HCT116 (cell line): ENCODE measurements at regions not wholly inside any gene's neighbourhood (a gene's known extent, or its start where the extent isn't known, plus 50 kb on each side); places are given as distances from the start of the nearest gene placed in this dataset.

ENCODE experiments used
- ATAC-seq: fragments of 200-7000 bp; cut with Tn5 transposase; 2 replicates; pipeline ENCODE4 v1.9.1; 2020; ENCODE audit warnings: mild to moderate bottlenecking, moderate library complexity
- BruUV-seq: library from RNA; stranded (reverse); fragments of 400-500 nt; replicated peaks from 2 replicates; lab custom pipeline; 2021; lab: Mats Ljungman, UMichigan
- CTCF ChIA-PET: fragments of 300-600 bp; sonication (Branson Sonifier 250); formaldehyde crosslinking; loops from one replicate; lab custom pipeline; 2021; ENCODE audit warnings: antibody characterized with exemption; lab: Charles Lee
- POLR2A ChIA-PET: fragments of 300-600, 350-600 bp; sonication (Branson Sonifier 250); formaldehyde crosslinking; loops from one replicate; lab custom pipeline; 2021; ENCODE audit warnings: antibody characterized with exemption; lab: Charles Lee
- RAD21 ChIA-PET, 2 experiments: fragments of 300-600 bp; sonication (Branson Sonifier 250); formaldehyde crosslinking; loops; one replicate each; lab custom pipeline; 2023; ENCODE audit warnings: low total read pairs in 2 of 2; ENCODE audit not compliant: uncharacterized antibody in 2 of 2, unreplicated experiment in 2 of 2, low non-redundant PET in 1 of 2; lab: Charles Lee
- DNase-seq: peaks from one replicate; pipeline ENCODE4 v3.0.0-alpha.2; 2010; ENCODE audit warnings: low read depth, low spot score
- H2AFZ ChIP-seq: fragments of 200-600 bp; shearing (Covaris generic), sonication (generic); 2 replicates; pipeline ENCODE4 v1.6.1; 2017; ENCODE audit warnings: low read depth, mixed run types, mixed read lengths, antibody characterized with exemption, low read length; ENCODE audit not compliant: poor library complexity, severe bottlenecking
- H3K27ac ChIP-seq: 2 replicates; pipeline ENCODE4 v1.5.1; 2012; ENCODE audit warnings: low read depth, low read length
- H3K27me3 ChIP-seq: fragments of 200-600 bp; sonication (generic); 2 replicates; pipeline ENCODE4 v1.6.1; 2016; ENCODE audit warnings: mixed run types, low read length, mixed read lengths; ENCODE audit not compliant: insufficient read depth
- H3K36me3 ChIP-seq, 2 experiments: fragments of 200-500 bp in 1 of 2; fragments of 200-600 bp in 1 of 2; sonication (Bioruptor generic) in 1 of 2; sonication (generic) in 1 of 2; 2 replicates each; pipeline versions ENCODE4 v1.5.1 to v1.6.1; 2014 to 2016; ENCODE audit warnings: low read length in 2 of 2, inconsistent platforms in 1 of 2, mixed read lengths in 1 of 2, mixed run types in 1 of 2; ENCODE audit not compliant: insufficient read depth in 2 of 2, control insufficient read depth in 1 of 2
- H3K4me1 ChIP-seq, 2 experiments: fragments of 200-600 bp in 1 of 2; sonication (generic) in 1 of 2; 2 replicates each; pipeline versions ENCODE4 v1.5.1 to v1.6.1; 2012 to 2017; ENCODE audit warnings: low read length in 2 of 2, inconsistent platforms in 1 of 2, mild to moderate bottlenecking in 1 of 2, mixed read lengths in 1 of 2, mixed run types in 1 of 2, moderate library complexity in 1 of 2; ENCODE audit not compliant: insufficient read depth in 2 of 2, control insufficient read depth in 1 of 2
- H3K4me2 ChIP-seq: fragments of 200-600 bp; sonication (generic); 2 replicates; pipeline ENCODE4 v1.6.1; 2017; ENCODE audit warnings: mixed run types, low read length, mixed read lengths
- H3K4me3 ChIP-seq, 2 experiments: fragments of 200-600 bp in 1 of 2; sonication (generic) in 1 of 2; replicated peaks in 1 of 2; 2 replicates each; pipeline ENCODE4 v1.5.1; 2011 to 2016; ENCODE audit warnings: low read length in 2 of 2, control low read depth in 1 of 2, low read depth in 1 of 2, mild to moderate bottlenecking in 1 of 2, mixed read lengths in 1 of 2, mixed run types in 1 of 2
- H3K79me2 ChIP-seq: fragments of 200-600 bp; sonication (generic); 2 replicates; pipeline ENCODE4 v1.6.1; 2017; ENCODE audit warnings: mild to moderate bottlenecking, mixed run types, low read length, moderate library complexity, mixed read lengths; ENCODE audit not compliant: insufficient read depth
- H3K9ac ChIP-seq: fragments of 200-600 bp; sonication (generic); 2 replicates; pipeline ENCODE4 v1.6.1; 2016; ENCODE audit warnings: low read length, mixed read lengths
- H3K9me2 ChIP-seq: fragments of 200-600 bp; sonication (generic), shearing (Covaris generic); 2 replicates; pipeline ENCODE4 v1.6.1; 2017; ENCODE audit warnings: mixed run types, mild to moderate bottlenecking, moderate library complexity; ENCODE audit not compliant: insufficient read depth
- H3K9me3 ChIP-seq, 2 experiments: fragments of 200-500 bp in 1 of 2; fragments of 200-600 bp in 1 of 2; sonication (Bioruptor generic) in 1 of 2; sonication (generic) in 1 of 2; 2 replicates each; pipeline ENCODE4 v1.6.1; 2014 to 2017; ENCODE audit warnings: low read length in 2 of 2, mixed read lengths in 2 of 2, inconsistent platforms in 1 of 2, low read depth in 1 of 2, mild to moderate bottlenecking in 1 of 2, mixed run types in 1 of 2, moderate library complexity in 1 of 2; ENCODE audit not compliant: control insufficient read depth in 1 of 2, insufficient read depth in 1 of 2
- H4K20me1 ChIP-seq: fragments of 200-600 bp; sonication (generic), shearing (Covaris generic); 2 replicates; pipeline ENCODE4 v1.6.1; 2017; ENCODE audit warnings: mixed run types, mild to moderate bottlenecking, moderate library complexity; ENCODE audit not compliant: insufficient read depth
- ATF3 ChIP-seq: IDR thresholded peaks from 2 replicates; pipeline ENCODE4 v1.6.1; 2012
- CBX3 ChIP-seq: IDR thresholded peaks from 2 replicates; pipeline ENCODE4 v1.6.1; 2012; ENCODE audit warnings: low read depth
- CTCF ChIP-seq, 3 experiments: fragments of 200-600 bp in 1 of 3; sonication (generic) in 1 of 3; IDR thresholded peaks in 2 of 3; conservative IDR thresholded peaks in 1 of 3; 2 replicates each; pipeline ENCODE4 v1.5.1; 2012 to 2017; ENCODE audit warnings: low read depth in 2 of 3, low read length in 2 of 3, antibody characterized with exemption in 1 of 3, borderline replicate concordance in 1 of 3, control low read depth in 1 of 3, mild to moderate bottlenecking in 1 of 3, mixed read lengths in 1 of 3, mixed run types in 1 of 3, moderate library complexity in 1 of 3; ENCODE audit not compliant: insufficient read depth in 1 of 3
- ELF1 ChIP-seq: IDR thresholded peaks from 2 replicates; pipeline ENCODE4 v1.6.1; 2012; ENCODE audit warnings: low read depth, borderline replicate concordance
- EZH2 ChIP-seq: fragments of 200-600 bp; sonication (generic); IDR thresholded peaks from 2 replicates; pipeline ENCODE4 v1.6.1; 2017; ENCODE audit warnings: antibody characterized with exemption, mixed run types
- EZH2phosphoT487 ChIP-seq: fragments of 200-600 bp; IDR thresholded peaks from 2 replicates; pipeline ENCODE4 v1.6.1; 2018; ENCODE audit warnings: antibody characterized with exemption, borderline replicate concordance
- FOSL1 ChIP-seq: IDR thresholded peaks from 2 replicates; pipeline ENCODE4 v1.6.1; 2012; ENCODE audit warnings: low read depth
- JUND ChIP-seq: IDR thresholded peaks from 2 replicates; pipeline ENCODE4 v1.6.1; 2012
- MAX ChIP-seq: IDR thresholded peaks from 2 replicates; pipeline ENCODE4 v1.6.1; 2012
- POLR2AphosphoS5 ChIP-seq: IDR thresholded peaks from 2 replicates; pipeline ENCODE4 v1.6.1; 2011; ENCODE audit warnings: mild to moderate bottlenecking, low read depth, low read length, moderate library complexity
- RAD21 ChIP-seq: IDR thresholded peaks from 2 replicates; pipeline ENCODE4 v1.6.1; 2012; ENCODE audit warnings: low read depth, mild to moderate bottlenecking
- REST ChIP-seq: IDR thresholded peaks from 2 replicates; pipeline ENCODE4 v1.6.1; 2012; ENCODE audit warnings: low read depth
- SIN3A ChIP-seq: IDR thresholded peaks from 2 replicates; pipeline ENCODE4 v1.6.1; 2012; ENCODE audit warnings: low read depth
- SRF ChIP-seq: IDR thresholded peaks from 2 replicates; pipeline ENCODE4 v1.6.1; 2012; ENCODE audit warnings: low read depth
- YY1 ChIP-seq: IDR thresholded peaks from 2 replicates; pipeline ENCODE4 v1.6.1; 2011; ENCODE audit warnings: low read length, low read depth, moderate library complexity, mild to moderate bottlenecking; ENCODE audit not compliant: insufficient replicate concordance; ENCODE audit errors: extremely low read depth
- ZBTB33 ChIP-seq: IDR thresholded peaks from 2 replicates; pipeline ENCODE4 v1.6.1; 2011; ENCODE audit warnings: mild to moderate bottlenecking, low read length, moderate library complexity; ENCODE audit not compliant: insufficient replicate concordance; ENCODE audit errors: extremely low read depth
- ZFX ChIP-seq: fragments of 450-650 bp; IDR thresholded peaks from 2 replicates; pipeline ENCODE4 v1.6.1; 2017
- ZNF274 ChIP-seq: fragments of 200-500 bp; sonication (Bioruptor generic); IDR thresholded peaks from 2 replicates; pipeline ENCODE4 v1.6.1; 2014; ENCODE audit warnings: mild to moderate bottlenecking, low read depth, low read length, inconsistent platforms
- intact Hi-C: fragments of 100-400 bp; cut with micrococcal nuclease; formaldehyde crosslinking; loops from 2 replicates; pipeline ENCODE4 v1.10.0; 2022

- Histone ChIP-seq H2AFZ (no peak overlapping the region), H3K27me3 (no peaks in the 10 kb centered on the region), H3K9ac (no peak overlapping the region), H3K9me2 (no peaks in the 10 kb centered on the region), H3K4me3 (no peak overlapping the region), H3K9me3 (peaks cover 22 to 26% of the 10 kb centered on the region in 2 experiments; a peak in 2 of 4 replicates), H3K4me2 (no peak overlapping the region), H4K20me1 (no peaks in the 10 kb centered on the region), H3K27ac (no peak overlapping the region), H3K4me1 (no peaks in the 10 kb centered on the region), H3K79me2 (no peaks in the 10 kb centered on the region), H3K36me3 (no peaks in the 10 kb centered on the region)
- RAD21 ChIA-PET, result no interaction called here
- POLR2A ChIA-PET, result no interaction called here
- no TSS peak for BruUV-seq
- DNase-seq (no peak), ATAC-seq (no peak)
- intact Hi-C loops, result no loop called here
- CTCF ChIA-PET, result no interaction called here
- TF ChIP-seq FOSL1, result no peak
- no peak for TF ChIP-seq MAX
- TF ChIP-seq CTCF (IDR thresholded peaks at IDR 0.05 in 2 of 3, conservative IDR thresholded peaks at IDR 0.05 in 1 of 3; ENCODE audit: borderline replicate concordance in 1 of 3, insufficient read depth in 1 of 3, low read depth in 2 of 3, low read length in 2 of 3), result no peak
- TF ChIP-seq EZH2, result no peak
- no peak for TF ChIP-seq ELF1
- no peak for TF ChIP-seq ZNF274
- TF ChIP-seq SIN3A, result no peak
- TF ChIP-seq JUND, result no peak
- no peak for TF ChIP-seq POLR2AphosphoS5
- no peak for TF ChIP-seq ZFX
- TF ChIP-seq ZBTB33, result no peak
- TF ChIP-seq SRF, result no peak
- no peak for TF ChIP-seq EZH2phosphoT487
- TF ChIP-seq CBX3, result no peak
- TF ChIP-seq REST, result no peak
- TF ChIP-seq ATF3, result no peak
- no peak for TF ChIP-seq RAD21
- TF ChIP-seq YY1, result no peak
Observed at GRCh38 chr12:34595749-34596733, 573.7 kb downstream of the ALG10 start.
